ENCODE measurements at regions not wholly inside any gene's neighbourhood (a gene's known extent, or its start where the extent isn't known, plus 50 kb on each side); places are given as distances from the start of the nearest gene placed in this dataset.

DNA sequence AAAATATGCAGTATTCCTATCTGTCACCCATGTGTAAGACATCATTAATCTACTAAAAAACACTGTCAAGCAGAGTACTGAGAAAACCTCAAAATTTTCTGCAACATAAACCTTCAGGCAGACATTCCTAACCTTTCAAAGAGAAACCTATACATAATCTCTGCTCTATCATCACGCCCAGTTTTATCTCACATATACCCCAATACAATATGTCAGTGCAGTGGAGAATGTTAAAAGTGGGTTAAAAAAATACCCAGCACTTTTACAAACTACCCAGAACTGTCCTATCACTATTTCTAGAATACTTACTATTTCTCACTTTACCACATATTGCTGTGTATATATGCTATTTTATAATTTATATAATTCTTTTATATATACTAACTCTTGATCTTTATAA, 922.0 kb upstream of the SORCS1 start:
- H3K4me1 ChIP-seq (ENCODE audit: control insufficient read depth, insufficient read depth, low read length), result no peaks in the 10 kb centered on the region
- ChIA-PET CTCF (interaction anchor here (0.5 kb wide), 1 partner anchor 84 kb away, joined by 3 read pairs; no protein-coding TSS in a partner anchor), POLR2A (no interaction called here)
- H3K4me3 ChIP-seq (ENCODE audit: low read depth, low read length), result no peak overlapping the region
- TF ChIP-seq ZNF394 (tag by site-specific recombination; IDR thresholded peaks at IDR 0.05; ENCODE audit: borderline replicate concordance) (no peak), ZNF426 (tag by site-specific recombination; IDR thresholded peaks at IDR 0.05) (no peak), ZNF423 (tag by site-specific recombination; IDR thresholded peaks at IDR 0.05) (no peak), ZNF10 (tag by site-specific recombination; IDR thresholded peaks at IDR 0.05) (no peak), OVOL3 (tag by site-specific recombination; IDR thresholded peaks at IDR 0.05) (no peak), ZNF214 (tag by site-specific recombination; IDR thresholded peaks at IDR 0.05; ENCODE audit: borderline replicate concordance) (no peak), KLF1 (tag by site-specific recombination; IDR thresholded peaks at IDR 0.05) (no peak), ZBTB1 (tag by site-specific recombination; IDR thresholded peaks at IDR 0.05) (no peak), KLF9 (tag by site-specific recombination; IDR thresholded peaks at IDR 0.05; ENCODE audit: low read depth) (no peak), WT1 (tag by site-specific recombination; IDR thresholded peaks at IDR 0.05) (no peak), ZNF121 (tag by site-specific recombination; IDR thresholded peaks at IDR 0.05) (no peak), ZNF341 (tag by site-specific recombination; IDR thresholded peaks at IDR 0.05; ENCODE audit: low read depth) (no peak), ZNF555 (tag by site-specific recombination; conservative IDR thresholded peaks at IDR 0.05) (no peak), ZNF19 (tag by site-specific recombination; IDR thresholded peaks at IDR 0.05; ENCODE audit: low read depth) (no peak), ZNF548 (tag by site-specific recombination; IDR thresholded peaks at IDR 0.05) (no peak), ZSCAN16 (tag by site-specific recombination; IDR thresholded peaks at IDR 0.05) (no peak), ZBTB20 (tag by site-specific recombination; IDR thresholded peaks at IDR 0.05) (no peak)
- TF ChIP-seq, protein P1, sequence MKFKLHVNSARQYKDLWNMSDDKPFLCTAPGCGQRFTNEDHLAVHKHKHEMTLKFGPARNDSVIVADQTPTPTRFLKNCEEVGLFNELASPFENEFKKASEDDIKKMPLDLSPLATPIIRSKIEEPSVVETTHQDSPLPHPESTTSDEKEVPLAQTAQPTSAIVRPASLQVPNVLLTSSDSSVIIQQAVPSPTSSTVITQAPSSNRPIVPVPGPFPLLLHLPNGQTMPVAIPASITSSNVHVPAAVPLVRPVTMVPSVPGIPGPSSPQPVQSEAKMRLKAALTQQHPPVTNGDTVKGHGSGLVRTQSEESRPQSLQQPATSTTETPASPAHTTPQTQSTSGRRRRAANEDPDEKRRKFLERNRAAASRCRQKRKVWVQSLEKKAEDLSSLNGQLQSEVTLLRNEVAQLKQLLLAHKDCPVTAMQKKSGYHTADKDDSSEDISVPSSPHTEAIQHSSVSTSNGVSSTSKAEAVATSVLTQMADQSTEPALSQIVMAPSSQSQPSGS (tag by site-specific recombination; IDR thresholded peaks at IDR 0.05; ENCODE audit: low read depth), result no peak
- TF ChIP-seq, protein P2, sequence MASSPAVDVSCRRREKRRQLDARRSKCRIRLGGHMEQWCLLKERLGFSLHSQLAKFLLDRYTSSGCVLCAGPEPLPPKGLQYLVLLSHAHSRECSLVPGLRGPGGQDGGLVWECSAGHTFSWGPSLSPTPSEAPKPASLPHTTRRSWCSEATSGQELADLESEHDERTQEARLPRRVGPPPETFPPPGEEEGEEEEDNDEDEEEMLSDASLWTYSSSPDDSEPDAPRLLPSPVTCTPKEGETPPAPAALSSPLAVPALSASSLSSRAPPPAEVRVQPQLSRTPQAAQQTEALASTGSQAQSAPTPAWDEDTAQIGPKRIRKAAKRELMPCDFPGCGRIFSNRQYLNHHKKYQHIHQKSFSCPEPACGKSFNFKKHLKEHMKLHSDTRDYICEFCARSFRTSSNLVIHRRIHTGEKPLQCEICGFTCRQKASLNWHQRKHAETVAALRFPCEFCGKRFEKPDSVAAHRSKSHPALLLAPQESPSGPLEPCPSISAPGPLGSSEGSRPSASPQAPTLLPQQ (tag by site-specific recombination; IDR thresholded peaks at IDR 0.05), result no peak
- TF ChIP-seq, protein P3, sequence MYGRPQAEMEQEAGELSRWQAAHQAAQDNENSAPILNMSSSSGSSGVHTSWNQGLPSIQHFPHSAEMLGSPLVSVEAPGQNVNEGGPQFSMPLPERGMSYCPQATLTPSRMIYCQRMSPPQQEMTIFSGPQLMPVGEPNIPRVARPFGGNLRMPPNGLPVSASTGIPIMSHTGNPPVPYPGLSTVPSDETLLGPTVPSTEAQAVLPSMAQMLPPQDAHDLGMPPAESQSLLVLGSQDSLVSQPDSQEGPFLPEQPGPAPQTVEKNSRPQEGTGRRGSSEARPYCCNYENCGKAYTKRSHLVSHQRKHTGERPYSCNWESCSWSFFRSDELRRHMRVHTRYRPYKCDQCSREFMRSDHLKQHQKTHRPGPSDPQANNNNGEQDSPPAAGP (tag by site-specific recombination; IDR thresholded peaks at IDR 0.05), result no peak
- H3K9me3 ChIP-seq (ENCODE audit: control insufficient read depth, insufficient read depth, low read depth, low read length), result no peaks in the 10 kb centered on the region
- H3K27ac ChIP-seq (ENCODE audit: extremely low read depth, low read depth, low read length), result no peak overlapping the region
- H3K36me3 ChIP-seq (ENCODE audit: control insufficient read depth in 2 of 2, insufficient read depth in 1 of 2, low read length in 2 of 2), result no peaks in the 10 kb centered on the region

DNA sequence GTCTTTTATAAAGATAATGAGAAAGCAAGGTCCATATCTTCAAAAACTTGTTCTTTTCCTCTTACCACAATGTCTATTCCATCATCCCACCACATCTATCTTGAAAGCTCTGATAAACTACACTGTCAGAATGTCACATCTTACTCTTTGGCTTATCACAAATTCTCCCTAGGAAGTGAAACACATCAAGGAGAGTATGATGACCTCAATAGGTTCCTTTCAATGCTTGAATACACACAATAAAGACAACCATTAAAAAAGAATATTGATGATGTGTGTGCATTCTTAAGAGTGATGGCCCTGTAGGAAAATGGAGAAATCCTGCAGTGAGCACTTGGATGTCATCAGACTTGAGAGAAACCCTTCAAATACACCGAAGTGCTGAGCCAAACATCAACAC, 918.1 kb upstream of the SORCS1 start:
- Histone ChIP-seq H3K4me3 (ENCODE audit: low read depth, low read length) (no peak overlapping the region), H3K9me3 (ENCODE audit: control insufficient read depth, insufficient read depth, low read depth, low read length) (no peaks in the 10 kb centered on the region), H3K27ac (ENCODE audit: extremely low read depth, low read depth, low read length) (no peak overlapping the region), H3K4me1 (ENCODE audit: control insufficient read depth, insufficient read depth, low read length) (no peaks in the 10 kb centered on the region), H3K36me3 (ENCODE audit: control insufficient read depth in 2 of 2, insufficient read depth in 1 of 2, low read length in 2 of 2) (no peaks in the 10 kb centered on the region)
- POLR2A ChIA-PET, result no interaction called here
- no peak for TF ChIP-seq SCRT1 (tag by site-specific recombination; IDR thresholded peaks at IDR 0.05; ENCODE audit: borderline replicate concordance)
- TF ChIP-seq HOXC10 (CRISPR knock-in tag; IDR thresholded peaks at IDR 0.05), result no peak
- TF ChIP-seq, protein P4, sequence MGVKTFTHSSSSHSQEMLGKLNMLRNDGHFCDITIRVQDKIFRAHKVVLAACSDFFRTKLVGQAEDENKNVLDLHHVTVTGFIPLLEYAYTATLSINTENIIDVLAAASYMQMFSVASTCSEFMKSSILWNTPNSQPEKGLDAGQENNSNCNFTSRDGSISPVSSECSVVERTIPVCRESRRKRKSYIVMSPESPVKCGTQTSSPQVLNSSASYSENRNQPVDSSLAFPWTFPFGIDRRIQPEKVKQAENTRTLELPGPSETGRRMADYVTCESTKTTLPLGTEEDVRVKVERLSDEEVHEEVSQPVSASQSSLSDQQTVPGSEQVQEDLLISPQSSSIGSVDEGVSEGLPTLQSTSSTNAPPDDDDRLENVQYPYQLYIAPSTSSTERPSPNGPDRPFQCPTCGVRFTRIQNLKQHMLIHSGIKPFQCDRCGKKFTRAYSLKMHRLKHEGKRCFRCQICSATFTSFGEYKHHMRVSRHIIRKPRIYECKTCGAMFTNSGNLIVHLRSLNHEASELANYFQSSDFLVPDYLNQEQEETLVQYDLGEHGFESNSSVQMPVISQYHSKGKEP (tag by site-specific recombination; IDR thresholded peaks at IDR 0.05), result no peak
- TF ChIP-seq ZNF221 (tag by site-specific recombination; IDR thresholded peaks at IDR 0.05; ENCODE audit: borderline replicate concordance), result no peak
- TF ChIP-seq SALL2 (tag by site-specific recombination; IDR thresholded peaks at IDR 0.05; ENCODE audit: borderline replicate concordance), result no peak
- TF ChIP-seq, protein P5, sequence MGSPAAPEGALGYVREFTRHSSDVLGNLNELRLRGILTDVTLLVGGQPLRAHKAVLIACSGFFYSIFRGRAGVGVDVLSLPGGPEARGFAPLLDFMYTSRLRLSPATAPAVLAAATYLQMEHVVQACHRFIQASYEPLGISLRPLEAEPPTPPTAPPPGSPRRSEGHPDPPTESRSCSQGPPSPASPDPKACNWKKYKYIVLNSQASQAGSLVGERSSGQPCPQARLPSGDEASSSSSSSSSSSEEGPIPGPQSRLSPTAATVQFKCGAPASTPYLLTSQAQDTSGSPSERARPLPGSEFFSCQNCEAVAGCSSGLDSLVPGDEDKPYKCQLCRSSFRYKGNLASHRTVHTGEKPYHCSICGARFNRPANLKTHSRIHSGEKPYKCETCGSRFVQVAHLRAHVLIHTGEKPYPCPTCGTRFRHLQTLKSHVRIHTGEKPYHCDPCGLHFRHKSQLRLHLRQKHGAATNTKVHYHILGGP (tag by site-specific recombination; IDR thresholded peaks at IDR 0.05), result no peak
- no peak for TF ChIP-seq REPIN1 (tag by site-specific recombination; IDR thresholded peaks at IDR 0.05; ENCODE audit: low read depth)
- TF ChIP-seq ZNF2 (tag by site-specific recombination; IDR thresholded peaks at IDR 0.05), result no peak
- TF ChIP-seq ZNF785 (tag by site-specific recombination; IDR thresholded peaks at IDR 0.05), result no peak
- TF ChIP-seq ZBTB20 (tag by site-specific recombination; IDR thresholded peaks at IDR 0.05), result no peak
- no peak for TF ChIP-seq ZNF677 (tag by site-specific recombination; IDR thresholded peaks at IDR 0.05)
- CTCF ChIA-PET, result no interaction called here
